OCI-LY3 (cell line): ENCODE measurements at regions not wholly inside any gene's neighbourhood (a gene's known extent, or its start where the extent isn't known, plus 50 kb on each side); places are given as distances from the start of the nearest gene placed in this dataset.
A peak's percentile ranks its signal among the peaks of the same experiment; 100 is the strongest.
"Not testable (repeated sequence)": the region's sequence is repeated elsewhere in the genome, so short reads cannot be mapped to it uniquely, and the experiment has no call there.

Experiments used
- H2AFZ ChIP-seq: fragments of 200-600, 300-600 bp; shearing (Covaris generic); 2 replicates; pipeline ENCODE4 v1.6.0; 2014; ENCODE audit warnings: antibody characterized with exemption, low read depth, low read length
- H3K27ac ChIP-seq: fragments of 200-600, 300-600 bp; sonication (generic); 2 replicates; pipeline ENCODE4 v1.5.1; 2014; ENCODE audit warnings: mild to moderate bottlenecking, low read length, moderate library complexity, mixed read lengths
- H3K27me3 ChIP-seq: fragments of 200-600, 300-600 bp; sonication (generic); 2 replicates; pipeline ENCODE4 v1.6.1; 2014; ENCODE audit warnings: low read depth, low read length, mixed read lengths
- H3K36me3 ChIP-seq: fragments of 200-600, 300-600 bp; sonication (generic); replicated peaks from 2 replicates; pipeline ENCODE3; 2014; ENCODE audit warnings: low read depth, low read length, mixed read lengths
- H3K4me1 ChIP-seq: fragments of 300-600, 200-600 bp; sonication (generic); 2 replicates; pipeline ENCODE4 v1.6.1; 2014; ENCODE audit warnings: low read length, mixed read lengths
- H3K4me2 ChIP-seq: fragments of 200-600, 300-600 bp; sonication (generic); 2 replicates; pipeline ENCODE4 v1.6.1; 2014; ENCODE audit warnings: low read length, mixed read lengths
- H3K4me3 ChIP-seq: fragments of 300-600, 200-600 bp; sonication (generic); 2 replicates; pipeline ENCODE4 v1.5.1; 2014; ENCODE audit warnings: antibody characterized with exemption, mild to moderate bottlenecking, low read length, moderate library complexity
- H3K79me2 ChIP-seq: fragments of 300-600, 200-600 bp; shearing (Covaris generic); 2 replicates; pipeline ENCODE4 v1.6.1; 2014; ENCODE audit warnings: mild to moderate bottlenecking, low read length, mixed read lengths
- H3K9ac ChIP-seq: fragments of 300-600, 200-600 bp; shearing (Covaris generic); 2 replicates; pipeline ENCODE4 v1.6.0; 2014; ENCODE audit warnings: mild to moderate bottlenecking, low read length, moderate library complexity
- H3K9me3 ChIP-seq: fragments of 200-600, 300-600 bp; shearing (Covaris generic); 2 replicates; pipeline ENCODE4 v1.6.1; 2014; ENCODE audit warnings: low read length, mixed read lengths; ENCODE audit not compliant: insufficient read depth
- H4K20me1 ChIP-seq: fragments of 200-600, 300-600 bp; sonication (generic); 2 replicates; pipeline ENCODE4 v1.6.1; 2016; ENCODE audit warnings: low read length, mixed read lengths; ENCODE audit not compliant: insufficient read depth
- CTCF ChIP-seq: fragments of 200-600, 300-600 bp; sonication (generic); IDR thresholded peaks from 2 replicates; pipeline ENCODE4 v1.5.1; 2014; ENCODE audit warnings: antibody characterized with exemption, low read length, low read depth
- EZH2phosphoT487 ChIP-seq: fragments of 200-600 bp; shearing (Covaris generic); IDR thresholded peaks from 2 replicates; pipeline ENCODE4 v1.6.1; 2018; ENCODE audit warnings: antibody characterized with exemption, mixed run types, low read depth

GRCh38 chr17:27181935-27182334 lies 112.0 kb upstream of the WSB1 start:
- Histone ChIP-seq H3K4me2 (peak overlapping the region; percentile 29), H3K27ac (peak overlapping the region; percentile 83), H3K9ac (no peak overlapping the region), H3K4me1 (peaks cover 19% of the 10 kb centered on the region), H4K20me1 (no peaks in the 10 kb centered on the region), H3K4me3 (no peak overlapping the region), H3K79me2 (no peaks in the 10 kb centered on the region), H3K27me3 (no peaks in the 10 kb centered on the region), H3K9me3 (peaks cover 29% of the 10 kb centered on the region; the same call in 1 of the 2 replicates), H2AFZ (no peak overlapping the region), H3K36me3 (peaks cover 29% of the 10 kb centered on the region)
- TF ChIP-seq CTCF, result no peak
- TF ChIP-seq EZH2phosphoT487, result no peak

- H3K79me2 ChIP-seq, H4K20me1 ChIP-seq, H3K9ac ChIP-seq, H3K4me3 ChIP-seq, H3K27ac ChIP-seq, H3K9me3 ChIP-seq, H3K4me1 ChIP-seq, H3K36me3 ChIP-seq, H3K4me2 ChIP-seq, H2AFZ ChIP-seq, H3K27me3 ChIP-seq: not testable (repeated sequence)
- TF ChIP-seq CTCF, result peak; percentile 35
Observed at GRCh38 chr17:27197505-27197904, 96.4 kb upstream of the WSB1 start.

GRCh38 chr17:27199948-27200347 lies 94.0 kb upstream of the WSB1 start:
- Histone ChIP-seq H3K27ac (no peak overlapping the region), H3K79me2 (no peaks in the 10 kb centered on the region), H3K4me1 (peaks cover 18% of the 10 kb centered on the region), H4K20me1 (no peaks in the 10 kb centered on the region), H3K36me3 (no peaks in the 10 kb centered on the region), H3K27me3 (no peaks in the 10 kb centered on the region), H3K4me3 (no peak overlapping the region), H2AFZ (no peak overlapping the region), H3K9ac (no peak overlapping the region), H3K4me2 (no peak overlapping the region), H3K9me3 (no peaks in the 10 kb centered on the region)
- TF ChIP-seq EZH2phosphoT487 (no peak), CTCF (no peak)

GRCh38 chr17:27200476-27200875 lies 93.4 kb upstream of the WSB1 start:
- H4K20me1 ChIP-seq, result no peaks in the 10 kb centered on the region
- H3K4me1 ChIP-seq, result peaks cover 18% of the 10 kb centered on the region
- no peak overlapping the region for H3K4me2 ChIP-seq
- no peak overlapping the region for H3K9ac ChIP-seq
- H2AFZ ChIP-seq, result no peak overlapping the region
- no peaks in the 10 kb centered on the region for H3K9me3 ChIP-seq
- no peak overlapping the region for H3K27ac ChIP-seq
- H3K4me3 ChIP-seq, result no peak overlapping the region
- no peaks in the 10 kb centered on the region for H3K79me2 ChIP-seq
- no peaks in the 10 kb centered on the region for H3K27me3 ChIP-seq
- H3K36me3 ChIP-seq, result no peaks in the 10 kb centered on the region
- TF ChIP-seq CTCF (no peak), EZH2phosphoT487 (no peak)
